ENCODE measurements at regions not wholly inside any gene's neighbourhood (a gene's known extent, or its start where the extent isn't known, plus 50 kb on each side); places are given as distances from the start of the nearest gene placed in this dataset.

DNA sequence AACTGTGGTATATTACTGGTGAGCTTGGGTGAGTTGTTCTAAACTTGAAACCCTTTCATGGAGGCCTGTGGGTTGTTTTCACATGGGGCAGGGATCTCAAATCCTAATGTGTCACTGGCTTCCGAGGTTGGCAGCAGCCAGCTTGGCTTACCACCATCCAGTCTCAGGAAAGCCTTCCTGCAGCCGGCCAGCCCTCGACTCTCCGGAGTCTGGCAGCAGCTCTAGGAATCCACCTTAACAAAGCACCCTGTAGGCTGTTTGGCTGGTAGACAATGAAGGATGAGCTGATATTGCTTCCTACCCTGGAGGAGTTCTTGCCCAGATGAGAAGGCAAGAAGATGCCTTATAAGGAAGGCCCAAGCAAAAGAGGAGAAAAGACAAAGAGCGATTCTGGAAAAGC lies 188.3 kb downstream of the KLF12 start:
- ChIA-PET CTCF (no interaction called here), POLR2A (interaction anchor here (0.6 kb wide), 1 partner anchor 142 kb away, joined by 3 read pairs; no protein-coding TSS in a partner anchor)
- H3K4me3 ChIP-seq (ENCODE audit: low read depth, low read length) = no peak overlapping the region
- no peak for DNase-seq (ENCODE audit: low read depth)
- H3K36me3 ChIP-seq (ENCODE audit: control insufficient read depth, insufficient read depth, low read length) = no peaks in the 10 kb centered on the region
- no peaks in the 10 kb centered on the region for H3K27me3 ChIP-seq (ENCODE audit: control insufficient read depth, insufficient read depth, low read length)
- TF ChIP-seq, protein P1, sequence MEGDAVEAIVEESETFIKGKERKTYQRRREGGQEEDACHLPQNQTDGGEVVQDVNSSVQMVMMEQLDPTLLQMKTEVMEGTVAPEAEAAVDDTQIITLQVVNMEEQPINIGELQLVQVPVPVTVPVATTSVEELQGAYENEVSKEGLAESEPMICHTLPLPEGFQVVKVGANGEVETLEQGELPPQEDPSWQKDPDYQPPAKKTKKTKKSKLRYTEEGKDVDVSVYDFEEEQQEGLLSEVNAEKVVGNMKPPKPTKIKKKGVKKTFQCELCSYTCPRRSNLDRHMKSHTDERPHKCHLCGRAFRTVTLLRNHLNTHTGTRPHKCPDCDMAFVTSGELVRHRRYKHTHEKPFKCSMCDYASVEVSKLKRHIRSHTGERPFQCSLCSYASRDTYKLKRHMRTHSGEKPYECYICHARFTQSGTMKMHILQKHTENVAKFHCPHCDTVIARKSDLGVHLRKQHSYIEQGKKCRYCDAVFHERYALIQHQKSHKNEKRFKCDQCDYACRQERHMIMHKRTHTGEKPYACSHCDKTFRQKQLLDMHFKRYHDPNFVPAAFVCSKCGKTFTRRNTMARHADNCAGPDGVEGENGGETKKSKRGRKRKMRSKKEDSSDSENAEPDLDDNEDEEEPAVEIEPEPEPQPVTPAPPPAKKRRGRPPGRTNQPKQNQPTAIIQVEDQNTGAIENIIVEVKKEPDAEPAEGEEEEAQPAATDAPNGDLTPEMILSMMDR (IDR thresholded peaks at IDR 0.05; ENCODE audit: insufficient read depth, low read depth, low read length) = no peak

DNA sequence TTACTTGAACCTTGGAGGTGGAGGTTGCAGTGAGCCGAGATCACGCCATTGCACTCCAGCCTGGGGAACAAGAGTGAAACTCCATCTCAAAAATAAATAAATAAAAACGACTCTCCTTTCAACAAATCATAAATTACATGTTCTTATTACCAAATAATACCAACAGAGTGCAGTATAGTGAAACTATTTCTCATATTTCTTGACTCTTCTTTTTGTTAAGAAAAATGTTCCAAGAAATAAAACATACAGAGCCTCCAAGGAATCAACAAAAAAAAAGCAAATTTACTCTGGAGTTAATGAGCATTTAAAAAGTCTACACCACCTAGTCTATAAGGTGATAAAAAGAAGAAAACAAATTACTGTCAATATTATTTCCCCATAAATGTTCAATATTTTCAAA lies 188.8 kb downstream of the KLF12 start:
- CTCF ChIA-PET = no interaction called here
- POLR2A ChIA-PET = interaction anchor here (0.6 kb wide), 1 partner anchor 141 kb away, joined by 3 read pairs; no protein-coding TSS in a partner anchor
- H3K27me3 ChIP-seq (ENCODE audit: control insufficient read depth, insufficient read depth, low read length) = no peaks in the 10 kb centered on the region
- no peaks in the 10 kb centered on the region for H3K36me3 ChIP-seq (ENCODE audit: control insufficient read depth, insufficient read depth, low read length)
- TF ChIP-seq, protein P1 (IDR thresholded peaks at IDR 0.05; ENCODE audit: insufficient read depth, low read depth, low read length) = no peak
- DNase-seq (ENCODE audit: low read depth) = no peak
- no peak overlapping the region for H3K4me3 ChIP-seq (ENCODE audit: low read depth, low read length)

DNA sequence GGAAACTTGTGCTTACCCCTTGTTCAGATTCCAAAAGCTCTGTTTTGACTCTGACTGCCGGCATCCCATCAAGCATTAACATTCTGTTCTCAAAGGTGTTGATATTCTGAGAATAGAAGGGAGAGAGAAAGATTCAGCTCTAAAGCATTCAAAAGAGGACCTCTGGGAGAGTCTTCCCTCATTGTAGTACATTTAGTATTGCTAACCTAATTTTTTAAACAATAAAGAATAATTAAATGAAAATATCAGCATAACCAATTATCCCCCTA lies 190.3 kb downstream of the KLF12 start:
- Histone ChIP-seq H3K36me3 (ENCODE audit: control insufficient read depth, insufficient read depth, low read length) (no peaks in the 10 kb centered on the region; the same call in 1 of the 2 replicates), H3K27me3 (ENCODE audit: control insufficient read depth, insufficient read depth, low read length) (no peaks in the 10 kb centered on the region), H3K4me3 (ENCODE audit: low read depth, low read length) (no peak overlapping the region)
- TF ChIP-seq, protein P1 (IDR thresholded peaks at IDR 0.05; ENCODE audit: insufficient read depth, low read depth, low read length) = no peak
- POLR2A ChIA-PET = no interaction called here
- CTCF ChIA-PET = no interaction called here
- no peak for DNase-seq (ENCODE audit: low read depth)

DNA sequence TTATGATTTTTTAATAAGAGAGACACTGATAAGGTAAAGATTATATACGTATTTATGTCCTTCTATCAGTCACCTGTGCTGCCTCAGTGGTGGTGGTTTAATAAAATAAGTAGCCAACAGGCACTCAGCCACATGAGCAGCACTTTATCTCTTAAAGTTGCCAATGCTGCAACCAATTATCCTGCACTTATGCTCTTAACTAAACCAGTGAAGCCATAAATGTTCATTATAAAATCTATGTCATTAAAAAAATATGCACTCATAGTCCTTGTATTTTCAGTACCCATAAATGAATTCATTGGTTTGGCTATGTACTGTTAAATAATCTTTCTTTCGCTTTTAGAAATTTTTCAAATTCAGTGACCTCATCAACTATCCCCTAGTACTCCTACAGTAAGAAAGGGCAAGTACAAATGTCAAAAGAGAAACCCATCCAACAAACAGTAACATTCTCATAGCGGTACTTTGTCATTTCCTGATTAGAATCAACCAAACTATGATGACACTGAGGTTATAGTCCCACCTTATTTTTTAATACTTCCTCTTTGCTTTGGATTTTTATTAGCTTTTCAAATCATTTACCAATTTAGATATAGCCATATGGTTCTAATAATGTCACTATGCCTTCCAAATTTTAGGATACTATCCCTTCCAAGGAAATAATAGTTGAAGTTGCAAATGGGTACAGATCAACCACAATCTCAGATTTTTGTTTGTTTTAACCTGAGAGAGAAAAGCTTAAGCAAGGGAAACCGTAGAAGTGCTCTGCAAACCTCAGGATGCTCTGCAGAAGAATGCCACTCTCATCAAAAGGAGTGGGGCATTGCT lies 190.9 kb downstream of the KLF12 start:
- no peak for DNase-seq (ENCODE audit: low read depth)
- Histone ChIP-seq H3K36me3 (ENCODE audit: control insufficient read depth, insufficient read depth, low read length) (no peaks in the 10 kb centered on the region; the same call in 1 of the 2 replicates), H3K4me3 (ENCODE audit: low read depth, low read length) (no peak overlapping the region), H3K27me3 (ENCODE audit: control insufficient read depth, insufficient read depth, low read length) (no peaks in the 10 kb centered on the region)
- TF ChIP-seq, protein P1 (IDR thresholded peaks at IDR 0.05; ENCODE audit: insufficient read depth, low read depth, low read length) = no peak
- ChIA-PET CTCF (no interaction called here), POLR2A (no interaction called here)

DNA sequence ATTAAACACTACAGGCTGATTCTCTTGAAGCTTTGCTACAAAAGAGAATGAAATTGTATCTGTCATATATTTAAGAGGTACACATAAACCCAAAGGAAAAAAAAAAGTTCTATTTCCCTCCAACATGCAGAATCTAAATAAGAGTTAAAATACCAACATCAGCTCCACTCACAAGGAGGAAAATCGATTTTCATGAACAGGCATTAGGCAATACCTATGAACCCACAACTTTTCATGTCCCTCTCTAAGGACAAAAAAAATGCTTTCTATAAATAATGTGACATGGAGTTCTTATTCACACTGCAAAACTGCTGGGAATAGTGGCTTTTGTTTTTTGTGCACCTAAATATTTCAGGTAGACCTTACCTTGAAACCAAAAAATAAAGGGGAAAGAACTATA lies 192.5 kb downstream of the KLF12 start:
- Histone ChIP-seq H3K27me3 (ENCODE audit: control insufficient read depth, insufficient read depth, low read length) (no peaks in the 10 kb centered on the region), H3K36me3 (ENCODE audit: control insufficient read depth, insufficient read depth, low read length) (no peaks in the 10 kb centered on the region; the same call in 1 of the 2 replicates), H3K4me3 (ENCODE audit: low read depth, low read length) (no peak overlapping the region)
- no peak for DNase-seq (ENCODE audit: low read depth)
- POLR2A ChIA-PET = no interaction called here
- TF ChIP-seq, protein P1 (IDR thresholded peaks at IDR 0.05; ENCODE audit: insufficient read depth, low read depth, low read length) = no peak
- CTCF ChIA-PET = no interaction called here
